ENCODE measurements at regions not wholly inside any gene's neighbourhood (a gene's known extent, or its start where the extent isn't known, plus 50 kb on each side); places are given as distances from the start of the nearest gene placed in this dataset.

- DNase-seq (no peak), FAIRE-seq (no peak)
- Histone ChIP-seq H3K9me3 (ENCODE audit: control insufficient read depth in 2 of 2, insufficient read depth in 1 of 2, low read depth in 1 of 2, low read length in 1 of 2) (peaks cover 0 to 5% of the 10 kb centered on the region in 2 donors), H3K36me3 (ENCODE audit: control insufficient read depth in 3 of 3, insufficient read depth in 2 of 3, low read depth in 1 of 3, low read length in 3 of 3) (no peaks in the 10 kb centered on the region), H3K4me1 (ENCODE audit: control insufficient read depth in 3 of 3, insufficient read depth in 2 of 3, low read depth in 1 of 3, low read length in 2 of 3) (no peaks in the 10 kb centered on the region), H3K27ac (ENCODE audit: low read depth in 1 of 3, low read length in 2 of 3) (no peak overlapping the region), H3K27me3 (ENCODE audit: control insufficient read depth in 3 of 3, insufficient read depth in 3 of 3, low read length in 3 of 3) (no peaks in the 10 kb centered on the region), H3K4me3 (ENCODE audit: low read depth in 1 of 3, low read length in 3 of 3) (no peak overlapping the region)
These were observed 101.7 kb upstream of the SOD3 start for GRCh38 chr4:24693636-24694035.

GRCh38 chr4:24700118-24700517 lies 95.3 kb upstream of the SOD3 start:
- Histone ChIP-seq H3K27ac (ENCODE audit: low read depth in 1 of 3, low read length in 2 of 3) (no peak overlapping the region), H3K4me3 (ENCODE audit: low read depth in 1 of 3, low read length in 3 of 3) (no peak overlapping the region), H3K36me3 (ENCODE audit: control insufficient read depth in 3 of 3, insufficient read depth in 2 of 3, low read depth in 1 of 3, low read length in 3 of 3) (no peaks in the 10 kb centered on the region), H3K27me3 (ENCODE audit: control insufficient read depth in 3 of 3, insufficient read depth in 3 of 3, low read length in 3 of 3) (no peaks in the 10 kb centered on the region), H3K4me1 (ENCODE audit: control insufficient read depth in 3 of 3, insufficient read depth in 2 of 3, low read depth in 1 of 3, low read length in 2 of 3) (no peaks in the 10 kb centered on the region), H3K9me3 (ENCODE audit: control insufficient read depth in 2 of 2, insufficient read depth in 1 of 2, low read depth in 1 of 2, low read length in 1 of 2) (no peaks in the 10 kb centered on the region)
- WGBS, 3 donors = 86 to 95% (median 90%) methylated on average over 1 of the region's 1 CpG
- FAIRE-seq (no peak), DNase-seq (no peak)

- Histone ChIP-seq H3K9me3 (ENCODE audit: control insufficient read depth in 2 of 2, insufficient read depth in 1 of 2, low read depth in 1 of 2, low read length in 1 of 2) (no peaks in the 10 kb centered on the region), H3K36me3 (ENCODE audit: control insufficient read depth in 3 of 3, insufficient read depth in 2 of 3, low read depth in 1 of 3, low read length in 3 of 3) (no peaks in the 10 kb centered on the region), H3K4me1 (ENCODE audit: control insufficient read depth in 3 of 3, insufficient read depth in 2 of 3, low read depth in 1 of 3, low read length in 2 of 3) (no peaks in the 10 kb centered on the region), H3K27ac (ENCODE audit: low read depth in 1 of 3, low read length in 2 of 3) (no peak overlapping the region), H3K4me3 (ENCODE audit: low read depth in 1 of 3, low read length in 3 of 3) (no peak overlapping the region), H3K27me3 (ENCODE audit: control insufficient read depth in 3 of 3, insufficient read depth in 3 of 3, low read length in 3 of 3) (no peaks in the 10 kb centered on the region)
- DNase-seq (no peak), FAIRE-seq (no peak)
- WGBS, 3 donors = 70 to 80% (median 75%) methylated on average over 5 of the region's 5 CpGs
These were observed 93.7 kb upstream of the SOD3 start for GRCh38 chr4:24701683-24702082.

- 67 to 82% (median 69%) methylated on average over 1 of the region's 1 CpG for WGBS, 3 donors
- no peak for DNase-seq
- H3K9me3 ChIP-seq (ENCODE audit: control insufficient read depth in 2 of 2, insufficient read depth in 1 of 2, low read depth in 1 of 2, low read length in 1 of 2) = no peaks in the 10 kb centered on the region
- no peak overlapping the region for H3K4me3 ChIP-seq (ENCODE audit: low read depth in 1 of 3, low read length in 3 of 3)
- FAIRE-seq = no peak
- H3K4me1 ChIP-seq (ENCODE audit: control insufficient read depth in 3 of 3, insufficient read depth in 2 of 3, low read depth in 1 of 3, low read length in 2 of 3) = no peaks in the 10 kb centered on the region
- no peak overlapping the region for H3K27ac ChIP-seq (ENCODE audit: low read depth in 1 of 3, low read length in 2 of 3)
- H3K27me3 ChIP-seq (ENCODE audit: control insufficient read depth in 3 of 3, insufficient read depth in 3 of 3, low read length in 3 of 3) = no peaks in the 10 kb centered on the region
- no peaks in the 10 kb centered on the region for H3K36me3 ChIP-seq (ENCODE audit: control insufficient read depth in 3 of 3, insufficient read depth in 2 of 3, low read depth in 1 of 3, low read length in 3 of 3)
These were observed 93.1 kb upstream of the SOD3 start for GRCh38 chr4:24702281-24702680.

- FAIRE-seq = no peak
- H3K9me3 ChIP-seq (ENCODE audit: control insufficient read depth in 2 of 2, insufficient read depth in 1 of 2, low read depth in 1 of 2, low read length in 1 of 2) = no peaks in the 10 kb centered on the region
- no peak for DNase-seq
- no peak overlapping the region for H3K4me3 ChIP-seq (ENCODE audit: low read depth in 1 of 3, low read length in 3 of 3)
- H3K27ac ChIP-seq (ENCODE audit: low read depth in 1 of 3, low read length in 2 of 3) = no peak overlapping the region
- no peaks in the 10 kb centered on the region for H3K4me1 ChIP-seq (ENCODE audit: control insufficient read depth in 3 of 3, insufficient read depth in 2 of 3, low read depth in 1 of 3, low read length in 2 of 3)
- no peaks in the 10 kb centered on the region for H3K36me3 ChIP-seq (ENCODE audit: control insufficient read depth in 3 of 3, insufficient read depth in 2 of 3, low read depth in 1 of 3, low read length in 3 of 3)
- no peaks in the 10 kb centered on the region for H3K27me3 ChIP-seq (ENCODE audit: control insufficient read depth in 3 of 3, insufficient read depth in 3 of 3, low read length in 3 of 3)
- WGBS, 3 donors = 94 to 96% (median 95%) methylated on average over 2 of the region's 2 CpGs
These were observed 92.1 kb upstream of the SOD3 start for GRCh38 chr4:24703298-24703697.

- Histone ChIP-seq H3K27ac (ENCODE audit: low read depth in 1 of 3, low read length in 2 of 3) (no peak overlapping the region), H3K27me3 (ENCODE audit: control insufficient read depth in 3 of 3, insufficient read depth in 3 of 3, low read length in 3 of 3) (no peaks in the 10 kb centered on the region), H3K4me3 (ENCODE audit: low read depth in 1 of 3, low read length in 3 of 3) (no peak overlapping the region), H3K9me3 (ENCODE audit: control insufficient read depth in 2 of 2, insufficient read depth in 1 of 2, low read depth in 1 of 2, low read length in 1 of 2) (no peaks in the 10 kb centered on the region), H3K4me1 (ENCODE audit: control insufficient read depth in 3 of 3, insufficient read depth in 2 of 3, low read depth in 1 of 3, low read length in 2 of 3) (no peaks in the 10 kb centered on the region), H3K36me3 (ENCODE audit: control insufficient read depth in 3 of 3, insufficient read depth in 2 of 3, low read depth in 1 of 3, low read length in 3 of 3) (no peaks in the 10 kb centered on the region)
- FAIRE-seq (no peak), DNase-seq (no peak)
- WGBS, 3 donors = 34 to 63% (median 51%) methylated on average over 6 of the region's 6 CpGs
These were observed 91.2 kb upstream of the SOD3 start for GRCh38 chr4:24704149-24704548.

- H3K27me3 ChIP-seq (ENCODE audit: control insufficient read depth in 3 of 3, insufficient read depth in 3 of 3, low read length in 3 of 3) = no peaks in the 10 kb centered on the region
- H3K27ac ChIP-seq (ENCODE audit: low read depth in 1 of 3, low read length in 2 of 3) = no peak overlapping the region
- no peaks in the 10 kb centered on the region for H3K9me3 ChIP-seq (ENCODE audit: control insufficient read depth in 2 of 2, insufficient read depth in 1 of 2, low read depth in 1 of 2, low read length in 1 of 2)
- H3K4me1 ChIP-seq (ENCODE audit: control insufficient read depth in 3 of 3, insufficient read depth in 2 of 3, low read depth in 1 of 3, low read length in 2 of 3) = no peaks in the 10 kb centered on the region
- H3K36me3 ChIP-seq (ENCODE audit: control insufficient read depth in 3 of 3, insufficient read depth in 2 of 3, low read depth in 1 of 3, low read length in 3 of 3) = no peaks in the 10 kb centered on the region
- no peak for FAIRE-seq
- H3K4me3 ChIP-seq (ENCODE audit: low read depth in 1 of 3, low read length in 3 of 3) = no peak overlapping the region
- DNase-seq = no peak
- 89 to 92% (median 91%) methylated on average over 10 of the region's 10 CpGs for WGBS, 3 donors
These were observed 90.2 kb upstream of the SOD3 start for GRCh38 chr4:24705016-24705753.

GRCh38 chr4:24713604-24714003 lies 81.8 kb upstream of the SOD3 start:
- WGBS, 3 donors = 46 to 86% (median 49%) methylated on average over 2 of the region's 2 CpGs
- Histone ChIP-seq H3K36me3 (ENCODE audit: control insufficient read depth in 3 of 3, insufficient read depth in 2 of 3, low read depth in 1 of 3, low read length in 3 of 3) (no peaks in the 10 kb centered on the region), H3K27me3 (ENCODE audit: control insufficient read depth in 3 of 3, insufficient read depth in 3 of 3, low read length in 3 of 3) (no peaks in the 10 kb centered on the region), H3K4me3 (ENCODE audit: low read depth in 1 of 3, low read length in 3 of 3) (no peak overlapping the region), H3K4me1 (ENCODE audit: control insufficient read depth in 3 of 3, insufficient read depth in 2 of 3, low read depth in 1 of 3, low read length in 2 of 3) (no peaks in the 10 kb centered on the region), H3K27ac (ENCODE audit: low read depth in 1 of 3, low read length in 2 of 3) (no peak overlapping the region), H3K9me3 (ENCODE audit: control insufficient read depth in 2 of 2, insufficient read depth in 1 of 2, low read depth in 1 of 2, low read length in 1 of 2) (peaks cover 0 to 17% of the 10 kb centered on the region in 2 donors)
- no peak for DNase-seq
- no peak for FAIRE-seq

- 43 to 58% (median 55%) methylated on average over 5 of the region's 5 CpGs for WGBS, 3 donors
- Histone ChIP-seq H3K4me3 (ENCODE audit: low read depth in 1 of 3, low read length in 3 of 3) (no peak overlapping the region), H3K9me3 (ENCODE audit: control insufficient read depth in 2 of 2, insufficient read depth in 1 of 2, low read depth in 1 of 2, low read length in 1 of 2) (peaks cover 0 to 11% of the 10 kb centered on the region in 2 donors), H3K4me1 (ENCODE audit: control insufficient read depth in 3 of 3, insufficient read depth in 2 of 3, low read depth in 1 of 3, low read length in 2 of 3) (no peaks in the 10 kb centered on the region), H3K27ac (ENCODE audit: low read depth in 1 of 3, low read length in 2 of 3) (no peak overlapping the region), H3K27me3 (ENCODE audit: control insufficient read depth in 3 of 3, insufficient read depth in 3 of 3, low read length in 3 of 3) (no peaks in the 10 kb centered on the region), H3K36me3 (ENCODE audit: control insufficient read depth in 3 of 3, insufficient read depth in 2 of 3, low read depth in 1 of 3, low read length in 3 of 3) (no peaks in the 10 kb centered on the region)
- DNase-seq (no peak), FAIRE-seq (no peak)
These were observed 75.8 kb upstream of the SOD3 start for GRCh38 chr4:24719615-24720014.

Data from small intestine (tissue), 7 donors.